T-helper 22 cell (primary cell): ENCODE measurements at regions not wholly inside any gene's neighbourhood (a gene's known extent, or its start where the extent isn't known, plus 50 kb on each side); places are given as distances from the start of the nearest gene placed in this dataset.
"Not testable (repeated sequence)": the region's sequence is repeated elsewhere in the genome, so short reads cannot be mapped to it uniquely, and the experiment has no call there.

Experiments
- DNase-seq: peaks from one replicate; pipeline ENCODE4 v3.0.0-alpha.2; 2020; ENCODE audit warnings: low read depth

DNA sequence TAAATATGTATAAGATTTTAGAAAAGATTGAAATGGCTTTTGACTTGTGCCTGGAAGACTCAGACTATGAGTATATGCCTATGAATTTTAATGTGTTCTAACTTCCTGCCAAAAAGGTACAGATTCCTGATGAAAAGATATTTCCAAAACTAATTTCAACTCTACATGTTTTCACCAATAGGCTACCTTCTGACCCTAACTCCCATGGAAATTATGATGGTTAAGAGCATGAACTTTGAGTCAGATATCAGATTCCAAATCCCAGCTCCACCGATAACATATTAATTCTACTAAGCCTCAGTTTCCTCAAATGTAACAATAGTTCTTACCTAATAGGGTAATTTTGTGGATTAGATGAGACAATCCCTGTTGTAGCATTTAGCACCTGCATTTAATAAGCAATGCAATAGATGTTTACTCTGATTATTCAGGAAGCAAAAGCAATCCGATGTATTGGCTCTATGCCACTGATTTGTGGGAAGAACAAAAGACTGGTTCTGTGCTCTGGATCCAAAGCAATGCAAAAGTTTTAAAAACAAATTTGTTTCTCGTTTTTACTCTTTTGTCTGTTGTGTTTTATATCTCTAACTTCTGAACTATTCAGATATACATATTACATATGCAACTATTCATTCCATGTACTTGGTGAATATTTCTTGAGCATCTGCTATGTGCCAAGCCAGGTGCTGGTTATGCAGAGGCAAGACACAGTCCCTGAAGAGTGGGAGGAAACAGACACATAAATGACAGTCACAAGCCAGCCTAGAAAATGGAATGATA is 115.4 kb downstream of the GATA6 start:
- no peak for DNase-seq

DNA sequence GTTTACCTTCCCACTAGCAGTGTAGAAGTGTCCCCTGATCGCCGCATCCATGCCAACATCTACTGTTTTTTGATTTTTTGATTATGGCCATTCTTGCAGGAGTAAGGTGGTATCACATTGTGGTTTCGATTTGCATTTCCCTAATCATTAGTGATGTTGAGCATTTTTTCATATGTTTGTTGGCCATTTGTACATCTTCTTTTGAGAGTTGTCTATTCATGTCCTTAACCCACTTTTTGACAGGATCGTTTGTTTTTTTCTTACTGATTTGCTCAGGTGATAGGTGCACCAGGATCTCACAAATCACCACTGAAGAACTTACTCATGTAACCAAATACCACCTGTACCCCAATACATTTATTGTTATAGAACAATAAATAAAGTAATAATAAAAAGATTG is 114.5 kb downstream of the GATA6 start:
- DNase-seq = not testable (repeated sequence)

DNA sequence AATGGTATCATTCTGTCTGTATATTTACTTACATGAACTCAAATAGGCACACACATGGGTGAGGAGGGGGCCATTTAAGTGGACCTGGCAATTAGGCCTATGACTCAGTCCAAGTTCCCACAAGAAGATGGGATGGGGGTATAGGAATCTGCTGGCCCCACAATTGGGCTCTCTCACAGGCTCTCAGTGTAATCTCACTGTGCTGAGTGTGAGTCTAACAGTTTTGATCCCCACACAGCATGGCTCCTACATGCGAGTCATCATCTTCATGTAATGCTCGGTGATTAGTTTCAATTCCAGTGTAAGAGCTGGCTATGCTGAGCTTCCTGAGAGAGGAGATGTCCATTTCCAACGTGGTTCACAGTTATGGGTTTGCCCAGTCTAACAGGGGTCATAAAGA is 114.0 kb downstream of the GATA6 start:
- DNase-seq = no peak

DNA sequence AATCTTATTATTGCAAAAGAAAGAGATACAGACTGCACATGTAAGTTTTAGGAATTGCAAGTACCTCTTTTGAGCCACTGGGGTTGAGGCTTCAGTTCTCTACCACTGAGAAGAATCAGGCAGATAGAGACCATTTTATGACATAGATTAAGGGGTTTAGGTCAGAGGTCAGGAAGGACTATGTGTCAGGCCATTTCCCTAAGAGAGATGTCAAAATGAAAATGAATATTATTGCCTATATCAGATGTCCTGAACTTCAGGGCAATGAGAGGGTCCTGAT is 113.7 kb downstream of the GATA6 start:
- DNase-seq = no peak

DNA sequence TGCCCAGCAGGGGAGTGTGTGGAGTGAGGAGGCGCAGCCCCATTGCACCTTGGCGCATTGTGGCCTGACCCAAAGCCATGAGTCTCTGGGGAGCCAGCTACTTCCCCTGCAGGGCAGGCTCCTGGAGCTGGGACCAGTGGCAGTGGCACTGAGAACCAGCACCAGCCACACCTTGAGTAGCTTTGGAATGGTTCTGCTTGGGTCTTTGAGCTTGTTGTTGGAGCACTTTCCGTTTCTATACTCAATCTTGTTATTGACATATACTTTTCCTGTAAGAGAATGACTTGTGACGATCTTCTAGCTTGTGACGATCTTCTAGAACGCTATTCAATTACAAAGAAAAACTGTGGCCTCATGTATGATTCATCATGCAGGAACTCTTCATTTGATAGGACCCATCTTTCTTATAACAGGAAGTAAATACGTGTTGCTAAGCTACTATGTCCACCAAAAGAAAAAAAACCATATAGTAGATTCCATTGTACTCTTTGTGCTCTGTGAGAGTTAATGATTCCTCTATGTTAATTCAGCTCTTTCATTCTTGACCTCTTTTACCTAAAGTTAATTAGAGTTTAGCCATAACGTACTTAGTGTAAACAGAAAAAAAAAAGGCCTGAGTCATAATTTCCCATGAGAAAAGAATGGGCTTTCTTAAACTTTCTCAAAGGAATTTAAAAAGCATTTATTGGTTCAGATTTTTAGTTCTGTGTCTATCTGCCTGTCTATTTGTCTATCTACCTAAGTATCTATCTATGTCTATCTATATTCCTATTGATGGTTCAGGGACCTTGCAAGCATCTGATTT is 113.1 kb downstream of the GATA6 start:
- no peak for DNase-seq

DNA sequence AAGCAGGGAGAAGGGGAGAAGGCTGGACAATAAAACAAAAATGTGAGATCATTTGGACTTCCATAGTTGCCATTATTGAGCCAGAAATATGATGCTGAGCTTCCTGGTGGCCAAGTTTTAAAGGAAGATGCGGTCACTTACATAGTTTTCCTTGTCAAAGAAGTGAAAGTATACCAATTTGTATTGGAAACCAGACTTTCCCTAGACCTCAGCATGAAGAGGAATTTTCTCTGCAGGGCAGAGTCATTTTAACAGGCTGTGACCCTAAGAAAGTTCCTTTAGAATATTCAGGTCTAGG is 111.0 kb downstream of the GATA6 start:
- no peak for DNase-seq

DNA sequence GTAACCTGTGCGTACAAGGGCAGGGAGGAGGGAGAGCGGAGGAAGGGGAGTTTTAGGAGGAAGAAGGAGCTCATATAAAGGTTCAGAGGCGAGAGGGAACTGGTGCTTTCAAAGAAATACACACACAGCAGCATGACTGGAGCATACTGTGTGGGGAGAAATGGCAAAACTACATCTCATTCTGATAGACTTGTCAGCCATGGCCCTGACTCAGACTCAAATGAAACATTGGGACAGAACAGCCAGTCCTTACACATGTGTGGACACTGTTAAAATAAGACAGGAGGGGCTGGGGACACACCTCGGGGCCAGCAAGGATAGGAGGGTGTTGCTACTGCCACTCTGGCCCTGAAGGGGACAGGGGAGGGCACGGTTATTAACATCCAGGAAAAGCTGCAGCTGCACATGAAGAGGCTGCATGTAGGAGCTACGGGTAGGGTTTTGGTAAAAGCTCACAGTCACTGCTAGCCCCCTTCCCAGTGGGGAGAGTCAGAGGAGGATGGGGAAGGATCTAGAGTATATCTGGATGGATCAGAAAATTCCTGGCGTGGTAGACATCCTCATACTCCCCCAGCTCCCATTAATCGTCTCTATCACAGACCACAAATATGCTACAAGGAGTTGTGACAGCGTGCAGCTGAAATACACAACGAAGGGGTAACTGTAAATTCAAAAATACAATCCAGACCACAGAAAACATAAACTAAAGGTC is 110.5 kb downstream of the GATA6 start:
- no peak for DNase-seq

DNA sequence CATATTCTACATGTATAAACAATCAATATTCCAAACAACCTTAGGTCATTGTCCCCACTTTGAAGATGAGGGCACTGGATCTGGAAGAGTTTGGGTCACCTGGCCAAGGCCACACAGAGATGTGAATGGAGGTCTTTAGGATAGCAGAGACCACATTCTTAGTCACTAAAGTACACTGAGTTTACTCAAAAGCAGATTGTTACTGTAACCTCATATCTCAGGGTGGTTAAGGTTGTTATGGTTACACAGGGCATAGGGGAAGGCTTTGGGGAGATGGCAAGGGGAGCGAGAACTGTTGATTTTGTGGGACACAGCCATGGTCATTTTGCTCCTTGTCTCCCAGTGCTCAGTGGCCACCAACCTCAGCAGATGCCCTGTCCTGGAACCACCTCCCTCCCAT is 109.4 kb downstream of the GATA6 start:
- no peak for DNase-seq

DNA sequence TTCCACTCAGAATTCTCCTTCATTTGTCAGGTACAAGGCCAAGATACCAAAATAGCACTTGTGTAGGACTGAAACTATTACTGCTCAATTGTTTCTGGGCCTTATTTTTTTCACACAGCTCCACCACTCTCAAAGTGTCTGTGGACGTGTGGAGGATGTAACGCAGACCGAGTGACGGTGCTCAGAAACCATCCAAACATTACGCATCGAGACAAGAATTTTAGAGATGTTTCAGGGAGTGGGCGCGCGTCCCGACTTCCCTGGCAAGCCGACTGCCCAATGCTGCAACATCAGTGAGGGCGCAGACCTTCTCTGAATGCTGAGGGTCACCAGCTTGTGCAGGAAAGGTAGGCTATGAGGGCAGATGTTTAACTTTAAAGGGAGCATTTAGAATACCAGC is 108.4 kb downstream of the GATA6 start:
- no peak for DNase-seq

DNA sequence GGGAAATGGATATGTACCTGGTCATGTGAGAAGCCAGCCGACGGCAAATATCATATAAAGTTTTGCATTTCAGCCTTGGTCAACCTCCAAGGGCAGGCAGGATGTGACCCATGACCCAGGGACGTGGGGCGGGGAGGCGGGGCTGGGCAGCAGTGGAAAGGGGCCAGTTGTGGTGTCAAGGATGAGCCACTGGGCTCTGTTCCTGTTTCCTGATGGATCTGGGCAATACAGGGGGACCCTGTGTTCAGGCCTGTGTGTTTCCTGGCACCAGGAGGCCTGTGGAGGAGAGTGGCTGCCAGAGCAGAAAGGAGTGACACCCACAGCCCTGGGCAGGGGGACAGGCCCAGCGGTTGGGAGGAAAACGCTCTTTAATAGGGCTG is 106.9 kb downstream of the GATA6 start:
- DNase-seq = no peak

DNA sequence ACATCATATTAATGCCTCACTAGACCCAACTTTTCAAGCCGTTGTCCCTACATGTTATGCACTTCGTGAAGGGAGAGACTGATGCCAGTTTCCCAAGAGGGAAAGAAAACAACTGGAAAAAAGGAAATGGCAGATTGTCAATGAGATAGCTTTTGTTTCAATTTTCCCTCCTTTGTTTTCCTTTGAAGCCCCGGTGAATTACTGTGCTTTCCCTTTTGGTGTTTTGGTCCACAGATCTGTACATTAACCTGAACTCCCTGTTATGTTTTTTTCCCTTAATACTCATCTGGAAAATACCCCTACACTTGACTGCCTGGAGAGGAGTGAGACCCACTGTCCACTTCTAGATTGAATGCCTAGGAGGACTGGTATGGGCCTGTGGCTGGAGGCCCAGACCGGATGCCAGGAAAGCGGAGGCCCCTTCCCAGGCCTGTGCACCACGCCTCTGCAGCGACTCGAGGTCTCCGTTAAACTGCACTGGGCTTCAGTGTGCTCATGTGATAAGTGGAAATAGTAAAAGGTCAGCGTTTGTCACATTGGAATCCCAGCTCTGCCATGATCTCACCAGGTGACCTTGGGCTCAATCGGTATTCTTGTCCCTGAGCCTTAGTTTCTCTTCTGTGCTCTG is 106.4 kb downstream of the GATA6 start:
- no peak for DNase-seq

DNA sequence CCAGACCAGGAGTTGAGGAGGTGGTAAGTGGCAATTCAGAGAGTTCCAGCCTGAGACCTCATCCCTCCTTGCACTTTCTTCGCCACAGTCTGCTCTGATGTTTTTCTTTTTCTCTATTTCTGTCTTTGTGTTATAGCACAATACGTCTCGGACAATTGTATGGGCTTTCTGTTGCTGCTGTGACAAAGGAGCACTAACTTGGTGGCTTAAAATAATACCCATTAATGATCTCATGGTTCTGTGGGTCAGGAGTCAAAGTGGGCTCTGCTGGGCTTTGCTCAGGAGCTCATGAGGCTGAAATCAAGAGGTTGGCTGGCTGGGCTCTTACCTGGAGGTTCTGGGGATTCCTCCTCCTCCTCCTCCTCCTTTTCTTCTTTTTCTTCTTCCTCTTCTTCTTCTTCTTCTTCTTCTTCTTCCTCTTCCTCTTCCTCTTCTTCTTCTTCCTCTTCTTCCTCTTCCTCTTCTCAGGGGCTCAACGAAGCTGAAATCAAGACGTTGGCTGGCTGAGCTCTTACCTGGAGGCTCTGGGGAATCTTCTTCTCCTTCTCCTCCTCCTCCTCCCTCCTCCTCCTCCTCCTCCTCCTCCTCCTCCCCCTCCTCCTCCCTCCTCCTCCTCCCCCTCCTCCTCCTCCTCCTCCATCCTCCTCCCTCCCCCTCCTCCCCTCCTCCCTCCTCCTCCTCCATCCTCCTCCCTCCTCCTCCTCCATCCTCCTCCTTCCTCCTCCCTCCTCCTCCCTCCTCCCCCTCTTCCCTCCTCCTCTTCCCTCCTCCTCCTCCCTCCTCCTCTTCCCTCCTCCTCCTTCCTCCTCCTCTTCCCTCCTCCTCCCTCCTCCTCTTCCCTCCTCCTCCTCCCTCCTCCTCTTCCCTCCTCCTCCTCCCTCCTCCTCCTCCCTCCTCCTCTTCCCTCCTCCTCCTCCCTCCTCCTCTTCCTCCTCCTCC is 104.0 kb downstream of the GATA6 start:
- DNase-seq = no peak

DNA sequence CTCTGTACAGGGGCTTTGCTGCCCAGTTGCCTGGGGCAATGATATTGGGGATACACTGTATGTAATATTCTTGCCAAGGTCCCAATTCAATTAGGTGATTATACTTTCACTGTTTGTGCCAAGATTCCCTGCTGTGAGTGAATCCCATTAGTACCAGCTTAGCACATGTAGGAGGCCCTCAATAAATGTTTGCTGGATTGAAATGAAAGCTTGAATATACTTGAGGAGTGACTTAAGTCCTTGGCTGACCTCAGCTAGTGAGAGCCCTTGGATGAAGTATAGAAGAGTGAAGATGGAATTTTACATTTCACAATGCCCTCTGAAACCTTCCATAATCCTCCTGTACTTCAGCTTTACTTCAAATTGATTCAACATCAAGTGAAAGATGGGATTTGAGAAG is 102.9 kb downstream of the GATA6 start:
- no peak for DNase-seq

DNA sequence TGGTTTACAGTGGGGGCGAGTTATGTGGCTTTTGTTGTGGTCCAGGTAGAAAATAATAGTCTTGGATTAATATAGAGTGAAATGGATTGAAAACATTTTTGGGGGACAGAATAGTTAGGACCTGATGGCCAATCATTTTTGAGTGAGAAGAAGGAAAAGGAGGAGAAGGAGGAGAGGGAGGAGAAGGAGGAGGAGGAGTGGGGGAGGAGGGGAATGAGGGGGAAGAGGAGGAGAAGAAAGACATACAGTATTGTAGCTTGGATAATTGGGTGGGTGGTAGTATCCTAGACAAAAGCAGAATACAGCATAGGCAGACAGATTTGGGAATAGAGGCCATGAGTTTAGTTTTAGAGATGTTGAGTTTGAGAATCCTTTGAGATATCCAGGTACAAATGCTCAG is 101.6 kb downstream of the GATA6 start:
- DNase-seq = no peak

DNA sequence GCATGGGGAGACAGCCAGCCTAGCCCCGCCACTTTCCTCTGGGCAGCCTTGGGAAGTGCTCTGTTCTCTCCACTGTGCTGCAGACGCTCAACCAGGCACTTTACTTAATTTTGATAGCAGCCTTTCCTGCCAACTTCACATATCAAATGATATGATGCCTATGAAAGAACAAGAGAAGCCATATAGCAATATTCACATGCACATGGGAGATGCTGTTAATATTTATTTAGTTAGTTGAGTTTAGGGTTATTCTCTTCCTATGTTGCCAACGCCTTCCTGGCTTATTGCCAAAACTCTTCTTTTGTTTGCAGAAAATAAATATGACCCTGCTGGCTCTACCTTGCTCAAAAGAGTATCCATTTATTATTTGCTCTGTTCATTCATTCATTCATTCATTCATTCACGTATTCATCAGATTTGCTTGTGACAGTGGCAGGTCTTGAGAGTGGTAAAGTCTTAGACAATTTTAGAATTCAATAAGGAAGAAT is 99.3 kb downstream of the GATA6 start:
- no peak for DNase-seq

DNA sequence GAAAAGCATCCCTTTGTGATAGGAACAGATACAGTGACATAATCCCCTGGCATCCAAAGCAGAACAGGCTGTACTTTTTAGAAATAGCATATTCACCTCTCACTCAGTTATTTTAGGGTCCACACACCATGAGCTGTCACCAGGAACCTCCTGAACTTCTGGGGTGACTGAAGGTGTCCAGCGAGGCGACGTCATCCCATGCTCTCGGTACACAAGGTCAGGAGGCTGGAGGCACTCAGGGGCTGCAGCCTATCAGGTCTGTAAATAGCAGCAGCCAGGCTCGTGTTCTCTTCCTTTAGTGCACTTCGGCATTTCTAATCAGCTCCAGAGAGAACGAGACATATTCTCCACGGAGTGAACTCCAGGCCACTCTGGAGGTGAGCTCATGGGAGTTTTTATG is 98.3 kb downstream of the GATA6 start:
- no peak for DNase-seq

DNA sequence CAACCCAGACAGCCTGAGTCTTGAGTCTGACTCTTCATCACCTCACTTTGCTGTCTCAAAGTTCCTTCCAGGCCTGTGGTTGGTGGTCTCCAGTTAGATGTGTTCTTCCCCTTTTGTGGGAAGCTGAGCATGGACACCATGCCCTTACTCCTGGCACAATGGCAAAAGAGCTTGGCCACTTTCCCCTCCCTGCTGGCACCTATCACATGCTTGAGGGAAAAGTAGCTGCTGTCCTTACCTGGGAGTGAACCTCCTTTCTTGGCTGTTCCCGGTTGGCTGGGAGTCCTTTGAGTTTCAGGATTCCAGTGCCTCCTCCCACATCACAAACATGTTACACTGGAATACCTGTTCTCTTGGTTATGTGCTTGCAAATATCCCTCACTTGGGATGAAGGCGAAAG is 97.8 kb downstream of the GATA6 start:
- DNase-seq = no peak

DNA sequence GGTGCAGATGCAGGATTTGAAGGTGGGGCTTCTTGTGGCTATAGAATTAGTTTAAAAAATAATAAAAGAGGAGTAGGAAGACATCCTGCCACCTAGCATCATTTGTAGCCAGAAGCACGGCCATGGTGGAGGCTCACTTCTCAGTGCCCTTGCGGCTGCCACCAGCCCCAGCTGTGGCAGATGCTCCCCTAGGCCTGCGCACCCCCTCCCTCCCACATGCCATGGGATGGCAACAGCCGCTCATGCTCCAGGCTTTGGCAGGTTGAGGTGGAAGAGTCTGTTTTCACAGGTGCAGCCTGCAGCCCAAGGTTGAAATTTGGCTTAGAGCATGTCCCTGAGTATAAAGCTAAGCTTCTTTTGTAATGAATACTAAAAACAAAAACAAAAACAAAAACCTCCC is 96.4 kb downstream of the GATA6 start:
- DNase-seq = no peak

DNA sequence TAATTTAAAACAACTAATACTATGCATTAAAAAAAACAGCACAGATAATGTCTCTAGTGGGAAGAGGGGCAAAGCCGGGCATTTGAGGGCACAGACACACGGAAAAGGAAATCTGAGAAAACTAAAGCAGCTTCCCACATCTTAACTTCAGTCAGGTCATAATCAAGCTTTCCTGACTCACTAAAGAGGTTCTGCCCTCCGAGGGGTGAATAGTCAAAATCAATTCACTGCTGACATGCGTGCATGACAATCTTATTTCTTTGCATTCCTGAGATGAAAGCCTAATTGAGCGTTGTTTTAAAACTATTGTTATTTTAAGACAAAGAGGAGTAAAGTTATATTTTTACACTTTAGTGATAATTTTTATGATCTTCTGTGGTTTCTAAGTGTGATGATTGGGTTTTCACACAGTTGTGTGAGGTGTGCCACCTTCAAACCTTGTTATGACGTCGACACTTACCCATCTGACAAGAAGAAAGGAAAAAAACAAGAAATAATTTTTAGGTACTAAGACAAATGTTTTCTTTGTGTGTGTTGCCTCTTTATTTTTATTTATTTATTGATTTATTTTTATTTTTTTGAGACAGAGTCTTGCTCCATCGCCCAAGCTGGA is 90.9 kb downstream of the GATA6 start:
- DNase-seq = no peak

DNA sequence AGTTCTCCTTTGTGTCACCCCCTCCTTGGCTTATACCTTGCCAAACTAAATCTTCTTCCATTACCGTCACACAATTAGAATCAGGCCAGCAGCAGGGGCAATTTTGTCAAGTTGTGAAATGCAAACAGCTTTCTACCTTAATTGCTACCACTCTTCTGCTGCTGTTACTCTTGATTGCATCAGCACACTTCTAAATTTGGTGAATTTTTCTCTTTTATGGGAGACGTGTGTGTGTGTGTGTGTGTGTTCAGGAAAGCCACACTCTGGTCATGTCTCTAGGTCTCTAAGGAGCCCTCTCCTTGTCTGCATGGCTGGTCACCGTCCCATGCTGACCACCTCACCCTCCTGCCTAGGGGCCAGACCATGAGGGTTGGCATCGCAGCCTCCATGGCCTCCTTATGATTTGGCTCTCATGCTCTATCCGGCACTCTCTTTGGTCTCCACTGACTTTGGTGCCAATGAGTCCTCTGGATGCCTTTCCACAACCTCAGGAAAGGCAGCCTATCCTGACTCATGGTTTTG is 87.7 kb downstream of the GATA6 start:
- DNase-seq = no peak

DNA sequence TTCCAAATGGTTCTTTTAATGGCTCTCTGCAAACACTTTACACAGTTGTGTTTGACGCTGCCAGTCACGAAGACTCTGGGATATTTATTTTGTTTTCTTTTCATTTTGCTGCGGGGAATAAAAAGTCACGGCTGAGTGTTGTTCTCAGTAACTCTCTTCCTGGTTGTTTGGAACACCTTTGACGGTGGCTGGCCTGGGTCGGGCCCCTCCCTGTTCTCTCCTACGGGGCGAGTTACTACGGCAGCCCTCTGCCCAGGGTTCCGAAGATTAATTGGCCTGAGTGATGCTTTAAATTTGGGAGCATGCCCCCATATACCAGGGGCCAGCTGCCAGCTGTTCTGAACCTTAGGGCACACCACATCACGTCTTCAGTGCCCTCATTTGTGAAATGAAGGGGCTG is 84.7 kb downstream of the GATA6 start:
- DNase-seq = no peak
